22Rv1 (cell line): ENCODE measurements at regions not wholly inside any gene's neighbourhood (a gene's known extent, or its start where the extent isn't known, plus 50 kb on each side); places are given as distances from the start of the nearest gene placed in this dataset.
"Not testable (repeated sequence)": the region's sequence is repeated elsewhere in the genome, so short reads cannot be mapped to it uniquely, and the experiment has no call there.

ENCODE experiments used
- H3K27ac ChIP-seq: fragments of 450-650 bp; 2 replicates; pipeline ENCODE4 v1.5.1; 2017
- ZFX ChIP-seq: fragments of 450-650 bp; IDR thresholded peaks from 2 replicates; pipeline ENCODE4 v1.6.1; 2017; ENCODE audit warnings: antibody characterized with exemption, borderline replicate concordance
- TF ChIP-seq, protein P1 (sequence below): fragments of 450-650 bp; IDR thresholded peaks from 2 replicates; pipeline ENCODE4 v1.5.1; 2017; ENCODE audit warnings: mild to moderate bottlenecking

GRCh38 chr3:135598597-135598996 is 366.9 kb upstream of the PPP2R3A start:
- no peak overlapping the region for H3K27ac ChIP-seq
- TF ChIP-seq, protein P1, sequence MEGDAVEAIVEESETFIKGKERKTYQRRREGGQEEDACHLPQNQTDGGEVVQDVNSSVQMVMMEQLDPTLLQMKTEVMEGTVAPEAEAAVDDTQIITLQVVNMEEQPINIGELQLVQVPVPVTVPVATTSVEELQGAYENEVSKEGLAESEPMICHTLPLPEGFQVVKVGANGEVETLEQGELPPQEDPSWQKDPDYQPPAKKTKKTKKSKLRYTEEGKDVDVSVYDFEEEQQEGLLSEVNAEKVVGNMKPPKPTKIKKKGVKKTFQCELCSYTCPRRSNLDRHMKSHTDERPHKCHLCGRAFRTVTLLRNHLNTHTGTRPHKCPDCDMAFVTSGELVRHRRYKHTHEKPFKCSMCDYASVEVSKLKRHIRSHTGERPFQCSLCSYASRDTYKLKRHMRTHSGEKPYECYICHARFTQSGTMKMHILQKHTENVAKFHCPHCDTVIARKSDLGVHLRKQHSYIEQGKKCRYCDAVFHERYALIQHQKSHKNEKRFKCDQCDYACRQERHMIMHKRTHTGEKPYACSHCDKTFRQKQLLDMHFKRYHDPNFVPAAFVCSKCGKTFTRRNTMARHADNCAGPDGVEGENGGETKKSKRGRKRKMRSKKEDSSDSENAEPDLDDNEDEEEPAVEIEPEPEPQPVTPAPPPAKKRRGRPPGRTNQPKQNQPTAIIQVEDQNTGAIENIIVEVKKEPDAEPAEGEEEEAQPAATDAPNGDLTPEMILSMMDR = no peak
- no peak for TF ChIP-seq ZFX

- not testable (repeated sequence) for H3K27ac ChIP-seq
These were observed 361.0 kb upstream of the PPP2R3A start for GRCh38 chr3:135604512-135604911.

DNA sequence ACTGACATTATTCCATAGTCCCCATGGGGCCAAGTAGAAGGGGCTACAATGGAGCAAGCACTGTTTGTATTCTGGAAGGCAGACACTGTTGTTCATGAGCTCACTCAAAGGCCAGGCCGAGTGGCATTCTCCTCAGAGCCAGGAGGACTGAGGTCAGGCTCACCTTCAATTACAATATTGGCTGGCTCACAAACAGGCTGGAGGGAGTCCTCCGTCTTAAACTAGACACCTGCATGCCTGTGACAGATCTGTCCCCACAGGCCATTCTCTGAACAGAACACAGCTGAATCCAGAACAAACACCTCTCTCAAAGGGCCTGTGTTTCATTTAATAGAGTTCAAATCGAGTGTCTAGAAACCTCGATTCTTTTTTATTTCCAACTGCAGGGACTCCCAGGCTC is 347.4 kb upstream of the PPP2R3A start:
- TF ChIP-seq, protein P1 = no peak
- TF ChIP-seq ZFX = no peak
- no peak overlapping the region for H3K27ac ChIP-seq

DNA sequence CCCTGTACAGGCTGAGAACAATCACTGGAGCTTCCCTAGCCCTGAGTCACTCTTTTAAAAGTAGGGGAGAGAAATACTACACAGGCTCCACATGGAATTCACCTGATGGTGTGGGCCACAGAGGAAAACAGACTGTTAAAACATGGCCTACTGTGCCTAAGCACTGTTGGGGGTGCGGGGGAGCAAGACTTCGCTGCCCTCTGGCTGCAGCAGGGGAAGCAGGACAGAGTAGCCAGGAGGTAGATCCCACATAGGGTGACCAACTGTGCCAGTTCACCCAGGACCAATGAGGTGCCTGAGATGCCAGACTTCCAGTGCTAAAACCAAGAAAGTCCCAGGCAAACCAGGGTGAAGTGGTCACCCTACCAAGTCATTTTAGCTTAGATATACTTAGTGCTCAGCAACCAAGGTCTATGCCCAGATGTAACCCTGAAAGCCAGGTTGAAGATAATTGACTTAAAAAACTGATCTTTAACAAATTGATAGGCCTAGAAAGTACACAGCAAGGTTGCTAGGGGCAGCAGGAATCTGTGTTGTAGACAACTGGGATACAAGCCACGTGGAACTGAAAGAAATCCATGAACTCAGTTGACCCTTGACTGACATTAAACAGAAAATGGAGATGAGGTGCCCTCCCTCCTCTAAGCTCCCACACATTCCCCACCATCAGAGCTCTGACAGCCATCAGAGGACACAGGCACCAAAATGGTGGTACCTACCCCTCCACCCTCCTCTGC is 344.2 kb upstream of the PPP2R3A start:
- TF ChIP-seq, protein P1 = no peak
- TF ChIP-seq ZFX = no peak
- H3K27ac ChIP-seq = no peak overlapping the region

- TF ChIP-seq, protein P1 = no peak
- no peak for TF ChIP-seq ZFX
These were observed 343.3 kb upstream of the PPP2R3A start for GRCh38 chr3:135622215-135622614.

DNA sequence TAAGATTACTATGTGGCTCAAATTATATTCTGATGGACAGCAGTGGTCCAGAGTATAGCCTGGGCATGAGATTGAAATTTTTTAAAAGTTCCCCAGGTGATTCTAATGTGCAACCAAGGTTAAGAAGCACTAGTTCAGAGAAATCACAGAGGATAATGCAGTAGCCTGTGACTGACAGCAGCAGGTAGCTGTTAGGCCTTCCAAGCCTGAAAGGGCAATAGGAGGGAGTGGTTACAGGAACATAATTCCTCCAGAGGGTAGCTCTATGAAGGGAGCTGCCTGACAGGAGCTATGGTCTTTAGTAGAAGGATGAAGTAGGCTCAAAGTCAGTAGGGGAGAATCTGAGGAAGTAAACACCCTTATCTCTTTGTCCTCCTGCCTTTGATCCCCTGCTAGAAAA is 342.9 kb upstream of the PPP2R3A start:
- TF ChIP-seq, protein P1 = no peak
- no peak for TF ChIP-seq ZFX

More at GRCh38 chr3:135622215-135622614, 343.3 kb upstream of the PPP2R3A start:
- H3K27ac ChIP-seq = no peak overlapping the region

GRCh38 chr3:135623558-135623957 is 342.0 kb upstream of the PPP2R3A start:
- no peak overlapping the region for H3K27ac ChIP-seq
- TF ChIP-seq, protein P1 = no peak
- no peak for TF ChIP-seq ZFX

More for the DNA sequence above, 342.9 kb upstream of the PPP2R3A start:
- no peak overlapping the region for H3K27ac ChIP-seq

DNA sequence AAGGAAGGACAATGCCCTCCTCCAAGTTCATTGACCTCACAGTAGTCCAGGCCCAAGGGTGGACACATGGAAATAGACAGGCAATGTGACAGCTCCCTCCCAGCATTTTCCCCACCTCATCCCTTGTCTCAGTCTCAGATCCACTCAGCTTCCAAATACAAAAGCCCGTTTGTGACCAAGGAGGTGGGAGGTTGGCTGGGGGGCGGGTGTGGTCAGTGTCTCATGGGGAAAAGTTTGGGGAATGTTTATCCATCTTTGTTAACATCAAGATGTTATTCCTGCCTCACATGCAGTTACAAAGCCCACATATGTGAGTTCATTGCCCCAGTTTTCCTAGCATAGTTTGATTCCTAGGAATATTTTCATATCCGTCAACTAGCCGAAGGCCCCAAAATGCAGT is 338.5 kb upstream of the PPP2R3A start:
- no peak overlapping the region for H3K27ac ChIP-seq
- TF ChIP-seq, protein P1 = no peak
- TF ChIP-seq ZFX = no peak
